ENCODE measurements at regions not wholly inside any gene's neighbourhood (a gene's known extent, or its start where the extent isn't known, plus 50 kb on each side); places are given as distances from the start of the nearest gene placed in this dataset.

GRCh38 chr3:66610562-66610909, 109.7 kb upstream of the LRIG1 start (continued):
- no peak for TF ChIP-seq NRF1 (IDR thresholded peaks at IDR 0.05; ENCODE audit: low read depth, low read length)

Data from H1 (cell line).